Astrocyte of the spinal cord (primary cell): ENCODE measurements at regions not wholly inside any gene's neighbourhood (a gene's known extent, or its start where the extent isn't known, plus 50 kb on each side); places are given as distances from the start of the nearest gene placed in this dataset.
"Not testable (repeated sequence)": the region's sequence is repeated elsewhere in the genome, so short reads cannot be mapped to it uniquely, and the experiment has no call there.

Experiments
- DNase-seq: peaks from one replicate; pipeline ENCODE4 v3.0.0; 2011; ENCODE audit warnings: low read depth, low spot score
- H3K4me3 ChIP-seq: 2 replicates; pipeline ENCODE4 v1.5.1; 2011; ENCODE audit warnings: low read depth, mild to moderate bottlenecking, low read length, moderate library complexity
- CTCF ChIP-seq: IDR thresholded peaks from 2 replicates; pipeline ENCODE4 v1.5.1; 2012; ENCODE audit warnings: low read depth, mild to moderate bottlenecking, low read length, inconsistent platforms
- in situ Hi-C: cut with HindIII; loops from 2 replicates; pipeline ENCODE4 v1.10.0; 2017; ENCODE audit warnings: low sequenced_read_pairs

- in situ Hi-C loops = no loop called here
- no peak for TF ChIP-seq CTCF
- no peak overlapping the region for H3K4me3 ChIP-seq
- no peak for DNase-seq
Measured at GRCh38 chr11:104688731-104689130, 209.5 kb downstream of the CASP12 start.

- no peak for DNase-seq
- in situ Hi-C loops = no loop called here
- no peak overlapping the region for H3K4me3 ChIP-seq
- no peak for TF ChIP-seq CTCF
Measured at GRCh38 chr11:104682206-104682605, 216.1 kb downstream of the CASP12 start.

- no peak overlapping the region for H3K4me3 ChIP-seq
- TF ChIP-seq CTCF = no peak
- DNase-seq = no peak
- in situ Hi-C loops = no loop called here
Measured at GRCh38 chr11:104679258-104679657, 219.0 kb downstream of the CASP12 start.

- no peak for TF ChIP-seq CTCF
- H3K4me3 ChIP-seq = no peak overlapping the region
- in situ Hi-C loops = no loop called here
- no peak for DNase-seq
Measured at GRCh38 chr11:104678408-104678807, 219.9 kb downstream of the CASP12 start.

GRCh38 chr11:104677069-104677468 lies 221.2 kb downstream of the CASP12 start:
- H3K4me3 ChIP-seq, DNase-seq, in situ Hi-C loops: not testable (repeated sequence)

GRCh38 chr11:104672897-104673296 lies 225.4 kb downstream of the CASP12 start:
- no peak for DNase-seq
- H3K4me3 ChIP-seq = no peak overlapping the region
- TF ChIP-seq CTCF = no peak
- in situ Hi-C loops = no loop called here

GRCh38 chr11:104668797-104669463 lies 229.3 kb downstream of the CASP12 start:
- H3K4me3 ChIP-seq = no peak overlapping the region
- in situ Hi-C loops = no loop called here
- peak; percentile 91 for DNase-seq
- TF ChIP-seq CTCF = no peak
